SK-N-SH (cell line): ENCODE measurements at regions not wholly inside any gene's neighbourhood (a gene's known extent, or its start where the extent isn't known, plus 50 kb on each side); places are given as distances from the start of the nearest gene placed in this dataset.

Experiments used
- CTCF ChIA-PET: fragments of 300-600, 350-600 bp; formaldehyde crosslinking; extraction: SDS; loops from one replicate; lab custom pipeline; 2021; lab: Yijun Ruan, JAX
- POLR2A ChIA-PET: fragments of 350-600 bp; sonication (Branson Sonifier 250); formaldehyde crosslinking; extraction: SDS; loops from one replicate; lab custom pipeline; 2020; ENCODE audit warnings: antibody characterized with exemption, inconsistent platforms; lab: Yijun Ruan, JAX
- DNase-seq: peaks from one replicate; pipeline ENCODE4 v3.0.0; 2012
- H2AFZ ChIP-seq: fragments of 200-600 bp; sonication (generic); 2 replicates; pipeline ENCODE4 v1.8.1; 2016; ENCODE audit warnings: antibody characterized with exemption, mild to moderate bottlenecking, low read depth
- H3F3A ChIP-seq: fragments of 200-600 bp; sonication (generic); replicated peaks from 2 replicates; pipeline ENCODE3; 2016; ENCODE audit warnings: antibody characterized with exemption, mild to moderate bottlenecking; ENCODE audit not compliant: insufficient read depth
- H3K27ac ChIP-seq, 2 experiments: fragments of 200-500 bp in 1 of 2; fragments of 200-600 bp in 1 of 2; sonication (Bioruptor generic) in 1 of 2; sonication (generic), shearing (Covaris generic) in 1 of 2; 2 replicates each; pipeline versions ENCODE4 v1.5.1 to v1.6.1; 2014 to 2016; ENCODE audit warnings: low read depth in 2 of 2, inconsistent platforms in 1 of 2, low read length in 1 of 2, mild to moderate bottlenecking in 1 of 2, mixed read lengths in 1 of 2
- H3K27me3 ChIP-seq: fragments of 200-600 bp; sonication (generic), shearing (Covaris generic); 2 replicates; pipeline ENCODE4 v1.6.1; 2016; ENCODE audit warnings: mixed run types; ENCODE audit not compliant: insufficient read depth
- H3K36me3 ChIP-seq, 2 experiments: fragments of 200-500 bp in 1 of 2; fragments of 200-600 bp in 1 of 2; sonication (Bioruptor generic) in 1 of 2; sonication (generic) in 1 of 2; replicated peaks in 1 of 2; 2 replicates each; pipeline versions ENCODE3 to v1.5.1; 2014 to 2016; ENCODE audit warnings: low read length in 1 of 2, mild to moderate bottlenecking in 1 of 2; ENCODE audit not compliant: insufficient read depth in 2 of 2, control insufficient read depth in 1 of 2
- H3K4me1 ChIP-seq, 2 experiments: fragments of 200-500 bp in 1 of 2; fragments of 200-600 bp in 1 of 2; sonication (Bioruptor generic) in 1 of 2; sonication (generic), shearing (Covaris generic) in 1 of 2; 2 replicates each; pipeline versions ENCODE4 v1.5.1 to v1.6.1; 2014 to 2016; ENCODE audit warnings: low read depth in 1 of 2, low read length in 1 of 2, mixed run types in 1 of 2; ENCODE audit not compliant: insufficient read depth in 2 of 2, control insufficient read depth in 1 of 2
- H3K4me2 ChIP-seq: fragments of 200-600 bp; sonication (generic), shearing (Covaris generic); 2 replicates; pipeline ENCODE4 v1.6.1; 2017; ENCODE audit warnings: mixed run types
- H3K4me3 ChIP-seq, 2 experiments: fragments of 200-500 bp in 1 of 2; fragments of 200-600 bp in 1 of 2; sonication (Bioruptor generic) in 1 of 2; sonication (generic), shearing (Covaris generic) in 1 of 2; 2 replicates each; pipeline versions ENCODE4 v1.5.1 to v1.8.1; 2014 to 2016; ENCODE audit warnings: low read depth in 2 of 2, inconsistent platforms in 1 of 2, low read length in 1 of 2, mild to moderate bottlenecking in 1 of 2, mixed read lengths in 1 of 2, moderate library complexity in 1 of 2
- H3K79me2 ChIP-seq: fragments of 200-600 bp; sonication (generic); 2 replicates; pipeline ENCODE4 v1.8.1; 2017; ENCODE audit warnings: mild to moderate bottlenecking; ENCODE audit not compliant: insufficient read depth
- H3K9ac ChIP-seq: fragments of 200-600 bp; sonication (generic); 2 replicates; pipeline ENCODE4 v1.6.1; 2017; ENCODE audit warnings: mixed run types
- H3K9me2 ChIP-seq: fragments of 200-600 bp; sonication (generic); 2 replicates; pipeline ENCODE4 v1.6.1; 2017; ENCODE audit warnings: mixed run types
- H3K9me3 ChIP-seq: fragments of 200-600 bp; sonication (generic); 2 replicates; pipeline ENCODE4 v1.6.1; 2017; ENCODE audit warnings: mixed run types, mild to moderate bottlenecking, moderate library complexity
- H4K20me1 ChIP-seq: fragments of 200-600 bp; sonication (generic); 2 replicates; pipeline ENCODE4 v1.6.1; 2017; ENCODE audit warnings: mild to moderate bottlenecking, mixed run types; ENCODE audit not compliant: insufficient read depth
- CTCF ChIP-seq: fragments of 200-600 bp; sonication (generic); IDR thresholded peaks from 2 replicates; pipeline ENCODE4 v1.6.1; 2017; ENCODE audit warnings: antibody characterized with exemption, mild to moderate bottlenecking, moderate library complexity
- ELF1 ChIP-seq: IDR thresholded peaks from 2 replicates; pipeline ENCODE4 v1.4.0; 2012
- EP300 ChIP-seq, 2 experiments: IDR thresholded peaks; 2 replicates each; pipeline versions ENCODE4 v1.4.0 to v1.6.1; 2012; ENCODE audit warnings: borderline replicate concordance in 1 of 2, low read depth in 1 of 2, low read length in 1 of 2
- EZH2phosphoT487 ChIP-seq: fragments of 200-600 bp; sonication (generic); IDR thresholded peaks from 2 replicates; pipeline ENCODE4 v1.6.1; 2017; ENCODE audit warnings: low read depth, mixed run types, mild to moderate bottlenecking, antibody characterized with exemption, moderate library complexity, borderline replicate concordance
- FOSL2 ChIP-seq: IDR thresholded peaks from 2 replicates; pipeline ENCODE4 v1.4.0; 2012; ENCODE audit warnings: low read depth, mild to moderate bottlenecking, moderate library complexity, borderline replicate concordance
- FOXJ3 ChIP-seq: sonication (generic); formaldehyde crosslinking; IDR thresholded peaks from 2 replicates; pipeline ENCODE4 v1.5.1; 2020; ENCODE audit warnings: mild to moderate bottlenecking, missing genetic modification reagents
- FOXM1 ChIP-seq: IDR thresholded peaks from 2 replicates; pipeline ENCODE4 v1.4.0; 2012; ENCODE audit warnings: low read depth, mild to moderate bottlenecking
- GABPA ChIP-seq: IDR thresholded peaks from 2 replicates; pipeline ENCODE4 v1.4.0; 2012; ENCODE audit warnings: low read depth, mild to moderate bottlenecking
- GATA2 ChIP-seq: sonication (generic); formaldehyde crosslinking; IDR thresholded peaks from 2 replicates; pipeline ENCODE4 v1.5.0; 2020; ENCODE audit warnings: mild to moderate bottlenecking, missing genetic modification reagents
- IRF3 ChIP-seq: fragments of 150-350 bp; IDR thresholded peaks from 2 replicates; pipeline ENCODE4 v1.6.1; 2016; ENCODE audit warnings: mild to moderate bottlenecking, low read depth, low read length
- JUND ChIP-seq: IDR thresholded peaks from 2 replicates; pipeline ENCODE4 v1.4.0; 2012
- MAX ChIP-seq: IDR thresholded peaks from 2 replicates; pipeline ENCODE4 v1.4.0; 2012; ENCODE audit warnings: low read depth
- MEF2A ChIP-seq: IDR thresholded peaks from 2 replicates; pipeline ENCODE4 v1.4.0; 2012; ENCODE audit warnings: low read depth, borderline replicate concordance
- NFIC ChIP-seq: IDR thresholded peaks from 2 replicates; pipeline ENCODE4 v1.4.0; 2012; ENCODE audit warnings: borderline replicate concordance
- PBX3 ChIP-seq: IDR thresholded peaks from 2 replicates; pipeline ENCODE4; 2012
- RAD21 ChIP-seq: IDR thresholded peaks from 2 replicates; pipeline ENCODE4 v1.6.1; 2012; ENCODE audit warnings: mild to moderate bottlenecking, low read length
- RFX5 ChIP-seq: IDR thresholded peaks from 2 replicates; pipeline ENCODE4 v1.6.1; 2012; ENCODE audit warnings: mild to moderate bottlenecking, improper control_type of control experiment, low read length
- RXRA ChIP-seq: IDR thresholded peaks from 2 replicates; pipeline ENCODE4 v1.4.0; 2012; ENCODE audit warnings: low read depth, mild to moderate bottlenecking, borderline replicate concordance
- SIN3A ChIP-seq: IDR thresholded peaks from 2 replicates; pipeline ENCODE4 v1.6.1; 2012; ENCODE audit warnings: low read depth, mild to moderate bottlenecking, low read length, moderate library complexity, borderline replicate concordance
- TCF12 ChIP-seq: IDR thresholded peaks from 2 replicates; pipeline ENCODE4 v1.4.0; 2012
- USF1 ChIP-seq: IDR thresholded peaks from 2 replicates; pipeline ENCODE4 v1.4.0; 2012; ENCODE audit warnings: low read depth, borderline replicate concordance
- USF2 ChIP-seq: fragments of 150-350 bp; IDR thresholded peaks from 2 replicates; pipeline ENCODE4 v1.6.1; 2017; ENCODE audit warnings: antibody characterized with exemption, low read length, low read depth, borderline replicate concordance
- YY1 ChIP-seq: IDR thresholded peaks from 2 replicates; pipeline ENCODE4 v1.4.0; 2012; ENCODE audit warnings: low read depth, mild to moderate bottlenecking
- WGBS: methylation state at CpG from one replicate; pipeline ENCODE4 v1.1.6; 2017; ENCODE audit warnings: low lambda C conversion rate; 5-methylcytosine and 5-hydroxymethylcytosine counted together

GRCh38 chr2:11989354-11989703, 242.9 kb downstream of the LPIN1 start:
- H3K4me3 ChIP-seq = no peak overlapping the region
- no peak for DNase-seq
- H3K9ac ChIP-seq = no peak overlapping the region
- no peak overlapping the region for H2AFZ ChIP-seq
- no peak overlapping the region for H3K27ac ChIP-seq
- no peaks in the 10 kb centered on the region for H3K79me2 ChIP-seq
- no peaks in the 10 kb centered on the region for H4K20me1 ChIP-seq
- H3K4me2 ChIP-seq = no peak overlapping the region
- no peaks in the 10 kb centered on the region for H3K27me3 ChIP-seq
- H3K9me2 ChIP-seq = no peaks in the 10 kb centered on the region
- no peaks in the 10 kb centered on the region for H3K9me3 ChIP-seq
- WGBS = 48% methylated on average over 2 of the region's 2 CpGs
- POLR2A ChIA-PET = no interaction called here
- H3K36me3 ChIP-seq = no peaks in the 10 kb centered on the region
- CTCF ChIA-PET = no interaction called here
- TF ChIP-seq USF2 (no peak), GATA2 (no peak), NFIC (no peak), PBX3 (no peak), EP300 (IDR thresholded peaks at IDR 0.05; ENCODE audit: borderline replicate concordance in 1 of 2, low read depth in 1 of 2, low read length in 1 of 2) (no peak), FOSL2 (no peak), EZH2phosphoT487 (no peak), ELF1 (no peak), YY1 (no peak), RFX5 (no peak), SIN3A (no peak), FOXJ3 (no peak), TCF12 (no peak), IRF3 (no peak), FOXM1 (no peak), GABPA (no peak)
- H3F3A ChIP-seq = no peaks in the 10 kb centered on the region
- H3K4me1 ChIP-seq = peaks cover 0 to 2% of the 10 kb centered on the region in 2 experiments; a peak in 1 of 4 replicates

GRCh38 chr2:11990576-11990975, 244.1 kb downstream of the LPIN1 start:
- Histone ChIP-seq H3K4me2 (no peak overlapping the region), H3K79me2 (no peaks in the 10 kb centered on the region), H3K36me3 (no peaks in the 10 kb centered on the region), H3K4me3 (no peak overlapping the region), H3F3A (no peaks in the 10 kb centered on the region), H3K9me3 (no peaks in the 10 kb centered on the region), H3K27ac (no peak overlapping the region), H3K4me1 (peaks cover 0 to 2% of the 10 kb centered on the region in 2 experiments; a peak in 1 of 4 replicates), H2AFZ (no peak overlapping the region), H3K9me2 (no peaks in the 10 kb centered on the region), H3K27me3 (no peaks in the 10 kb centered on the region), H4K20me1 (no peaks in the 10 kb centered on the region), H3K9ac (no peak overlapping the region)
- no peak for DNase-seq
- CTCF ChIA-PET = interaction anchor here (0.7 kb wide), 1 partner anchor 9 kb away, joined by 3 read pairs; no protein-coding TSS in a partner anchor
- WGBS = 66% methylated on average over 4 of the region's 4 CpGs
- POLR2A ChIA-PET = no interaction called here
- TF ChIP-seq GATA2 (no peak), RAD21 (no peak), FOXJ3 (no peak), NFIC (no peak), CTCF (no peak), JUND (no peak), MEF2A (no peak), MAX (no peak), RXRA (no peak), FOSL2 (no peak), EZH2phosphoT487 (no peak), USF1 (no peak), PBX3 (no peak)
